NCI-H524 (cell line): ENCODE measurements at regions not wholly inside any gene's neighbourhood (a gene's known extent, or its start where the extent isn't known, plus 50 kb on each side); places are given as distances from the start of the nearest gene placed in this dataset.

ENCODE experiments used
- DNase-seq, 2 experiments: peaks; one replicate each; lab custom pipeline; 2025; lab: John Stamatoyannopoulos, UW

- DNase-seq: no peak
Measured at GRCh38 chr3:165451371-165452070, 255.3 kb upstream of the SLITRK3 start.

- no peak for DNase-seq
Measured at GRCh38 chr3:165446555-165446954, 250.4 kb upstream of the SLITRK3 start.

- no peak for DNase-seq
Measured at GRCh38 chr3:165444745-165445144, 248.6 kb upstream of the SLITRK3 start.

- DNase-seq: no peak
Measured at GRCh38 chr3:165443664-165444063, 247.5 kb upstream of the SLITRK3 start.

GRCh38 chr3:165442061-165442460, 245.9 kb upstream of the SLITRK3 start:
- no peak for DNase-seq

- DNase-seq: no peak
Measured at GRCh38 chr3:165440380-165440779, 244.2 kb upstream of the SLITRK3 start.

- no peak for DNase-seq
Measured at GRCh38 chr3:165439765-165440164, 243.6 kb upstream of the SLITRK3 start.

GRCh38 chr3:165434516-165434915, 238.3 kb upstream of the SLITRK3 start:
- no peak for DNase-seq

GRCh38 chr3:165406425-165406824, 210.2 kb upstream of the SLITRK3 start:
- no peak for DNase-seq

- no peak for DNase-seq
Measured at GRCh38 chr3:165404357-165405027, 208.3 kb upstream of the SLITRK3 start.

GRCh38 chr3:165403666-165404065, 207.5 kb upstream of the SLITRK3 start:
- DNase-seq: no peak

- DNase-seq: no peak
Measured at GRCh38 chr3:165395188-165395587, 199.0 kb upstream of the SLITRK3 start.

- no peak for DNase-seq
Measured at GRCh38 chr3:165393461-165393860, 197.3 kb upstream of the SLITRK3 start.

GRCh38 chr3:165390166-165390565, 194.0 kb upstream of the SLITRK3 start:
- no peak for DNase-seq

- no peak for DNase-seq
Measured at GRCh38 chr3:165389653-165390052, 193.5 kb upstream of the SLITRK3 start.

- DNase-seq: peak; percentile 4 to 47
Measured at GRCh38 chr3:165389064-165389463, 192.9 kb upstream of the SLITRK3 start.

GRCh38 chr3:165383381-165383780, 187.2 kb upstream of the SLITRK3 start:
- no peak for DNase-seq

GRCh38 chr3:165382672-165383071, 186.5 kb upstream of the SLITRK3 start:
- no peak for DNase-seq

GRCh38 chr3:165378761-165379160, 182.6 kb upstream of the SLITRK3 start:
- no peak for DNase-seq

- DNase-seq: no peak
Measured at GRCh38 chr3:165359005-165359404, 162.8 kb upstream of the SLITRK3 start.

- DNase-seq: no peak
Measured at GRCh38 chr3:165355316-165355715, 159.1 kb upstream of the SLITRK3 start.

- no peak for DNase-seq
Measured at GRCh38 chr3:165347526-165347925, 151.3 kb upstream of the SLITRK3 start.

- DNase-seq: no peak
Measured at GRCh38 chr3:165346503-165346902, 150.3 kb upstream of the SLITRK3 start.

- DNase-seq: no peak
Measured at GRCh38 chr3:165343185-165343584, 147.0 kb upstream of the SLITRK3 start.
